IMR-90 (cell line): ENCODE measurements at regions not wholly inside any gene's neighbourhood (a gene's known extent, or its start where the extent isn't known, plus 50 kb on each side); places are given as distances from the start of the nearest gene placed in this dataset.

Experiments
- BHLHE40 ChIP-seq: fragments of 150-350 bp; IDR thresholded peaks from 2 replicates; pipeline ENCODE4 v1.6.1; 2016; ENCODE audit warnings: mild to moderate bottlenecking, low read depth, low read length
- CEBPB ChIP-seq: IDR thresholded peaks from 2 replicates; pipeline ENCODE4 v1.6.1; 2012; ENCODE audit warnings: low read depth, low read length, improper control_type of control experiment
- CTCF ChIP-seq: conservative IDR thresholded peaks from 2 replicates; pipeline ENCODE4 v1.5.1; 2012; ENCODE audit warnings: mild to moderate bottlenecking, low read depth, low read length, improper control_type of control experiment
- MAFK ChIP-seq: IDR thresholded peaks from 2 replicates; pipeline ENCODE4 v1.6.1; 2012; ENCODE audit warnings: low read depth, low read length, improper control_type of control experiment
- MAZ ChIP-seq: IDR thresholded peaks from 2 replicates; pipeline ENCODE4 v1.6.1; 2012; ENCODE audit warnings: low read depth, mild to moderate bottlenecking, low read length, improper control_type of control experiment, moderate library complexity, borderline replicate concordance
- MXI1 ChIP-seq: IDR thresholded peaks from 2 replicates; pipeline ENCODE4 v1.6.1; 2012; ENCODE audit warnings: low read depth, mild to moderate bottlenecking, low read length, moderate library complexity, borderline replicate concordance
- NFE2L2 ChIP-seq: fragments of 150-350 bp; IDR thresholded peaks from 2 replicates; pipeline ENCODE4 v1.6.1; 2016; ENCODE audit warnings: low read depth, mild to moderate bottlenecking, low read length
- POLR2A ChIP-seq: IDR thresholded peaks from 2 replicates; pipeline ENCODE4 v1.6.1; 2012; ENCODE audit warnings: mild to moderate bottlenecking, low read depth, low read length
- RAD21 ChIP-seq: IDR thresholded peaks from 2 replicates; pipeline ENCODE4 v1.6.1; 2012; ENCODE audit warnings: low read length, improper control_type of control experiment
- RCOR1 ChIP-seq: IDR thresholded peaks from 2 replicates; pipeline ENCODE4 v1.6.1; 2012; ENCODE audit warnings: mild to moderate bottlenecking, low read length, improper control_type of control experiment; ENCODE audit not compliant: insufficient replicate concordance
- SMC3 ChIP-seq: fragments of 150-350 bp; IDR thresholded peaks from 2 replicates; pipeline ENCODE4 v1.6.1; 2016; ENCODE audit warnings: low read depth, mild to moderate bottlenecking, antibody characterized with exemption, low read length, moderate library complexity
- USF2 ChIP-seq: fragments of 150-350 bp; IDR thresholded peaks from 2 replicates; pipeline ENCODE4 v1.6.1; 2017; ENCODE audit warnings: mild to moderate bottlenecking, antibody characterized with exemption, low read length, low read depth

GRCh38 chr1:55558515-55558914 is 343.4 kb upstream of the USP24 start:
- TF ChIP-seq CTCF = no peak
- no peak for TF ChIP-seq SMC3
- no peak for TF ChIP-seq BHLHE40
- TF ChIP-seq POLR2A = no peak
- TF ChIP-seq MXI1 = no peak
- TF ChIP-seq CEBPB = no peak
- TF ChIP-seq RAD21 = no peak
- no peak for TF ChIP-seq RCOR1
- no peak for TF ChIP-seq USF2
- no peak for TF ChIP-seq MAFK
- TF ChIP-seq NFE2L2 = no peak
- TF ChIP-seq MAZ = no peak
